SK-N-DZ (cell line): ENCODE measurements at regions not wholly inside any gene's neighbourhood (a gene's known extent, or its start where the extent isn't known, plus 50 kb on each side); places are given as distances from the start of the nearest gene placed in this dataset.
A peak's percentile ranks its signal among the peaks of the same experiment; 100 is the strongest.

Experiments
- DNase-seq: peaks from one replicate; pipeline ENCODE4 v3.0.0-alpha.2; 2015; ENCODE audit warnings: low spot score

DNA sequence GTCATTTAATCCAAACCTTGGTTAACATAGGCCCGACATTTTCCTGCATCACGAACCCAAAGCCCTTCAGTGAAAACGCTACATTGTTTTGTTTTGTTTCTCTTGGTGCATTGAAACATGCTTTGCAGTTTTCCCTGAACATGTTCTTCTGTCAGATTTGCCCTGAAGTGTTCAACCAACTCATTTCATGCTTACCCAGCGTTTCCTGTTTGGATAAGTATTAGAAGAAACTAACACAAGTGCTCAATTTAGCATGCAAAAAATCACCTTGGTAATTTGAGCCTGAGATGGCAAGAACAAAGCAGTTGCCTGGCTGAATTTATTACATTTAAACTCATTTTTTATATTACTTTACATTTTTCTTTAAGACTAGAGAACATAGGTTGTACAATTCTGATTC, 160.1 kb upstream of the VCX3A start:
- no peak for DNase-seq

DNA sequence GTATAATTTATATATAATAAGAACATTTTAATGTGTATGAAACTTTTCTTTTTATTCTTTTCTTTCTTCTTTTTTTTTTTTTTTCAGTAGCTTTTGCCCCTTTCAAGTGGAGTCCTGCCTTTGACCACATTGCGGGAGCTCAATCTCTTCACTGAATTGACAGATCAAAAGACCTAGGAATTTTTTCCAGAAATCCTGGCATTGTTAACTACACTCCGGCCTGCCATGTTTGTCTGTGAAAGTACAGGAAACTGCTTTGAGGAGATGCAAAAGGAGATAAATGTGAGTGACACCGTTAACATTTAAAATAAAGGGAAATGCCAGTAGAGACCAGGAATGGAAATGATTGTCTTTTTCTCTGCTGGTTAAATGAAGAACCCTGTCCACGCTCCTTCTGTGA, 159.3 kb upstream of the VCX3A start:
- DNase-seq, result no peak

- no peak for DNase-seq
Observed at GRCh38 chrX:6693051-6693450, 158.1 kb upstream of the VCX3A start.

DNA sequence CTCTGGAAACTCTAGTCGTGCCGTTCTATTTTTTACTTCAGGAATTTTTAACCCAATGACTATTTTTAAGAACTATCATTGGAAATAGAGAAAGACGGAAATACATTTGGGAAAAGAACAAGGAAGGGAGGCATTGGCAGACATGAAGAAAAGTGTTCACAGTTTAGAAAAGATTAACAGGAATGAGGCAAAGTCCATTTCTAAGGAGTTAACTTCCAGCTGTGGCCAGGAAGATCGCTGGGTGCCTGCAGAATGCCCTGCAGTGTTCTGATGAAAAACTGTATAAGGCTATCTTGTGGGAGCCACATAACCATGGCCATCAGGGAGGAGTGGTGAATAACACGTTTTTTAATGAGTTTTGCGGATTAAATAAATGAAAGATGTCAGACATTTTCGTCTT, 150.6 kb upstream of the VCX3A start:
- DNase-seq, result no peak

DNA sequence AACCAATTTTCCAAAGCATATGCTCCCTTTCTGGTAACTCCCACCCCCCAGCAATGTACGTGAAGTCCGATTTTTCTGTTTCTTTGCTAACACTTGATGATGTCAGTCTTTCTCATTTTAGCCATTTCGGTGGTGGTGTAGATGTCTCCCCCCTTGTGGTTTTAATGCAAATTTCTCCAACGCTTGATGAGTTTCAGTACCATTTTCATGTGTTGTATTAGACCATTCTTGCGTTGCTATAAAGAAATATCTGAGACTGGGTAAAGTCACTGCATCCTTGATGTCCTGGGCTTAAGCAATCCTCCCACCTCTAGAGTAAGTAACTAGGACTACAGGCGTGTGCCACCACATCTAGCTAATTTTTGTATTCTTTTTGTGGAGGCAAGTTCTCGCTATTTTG, 148.4 kb upstream of the VCX3A start:
- no peak for DNase-seq

DNA sequence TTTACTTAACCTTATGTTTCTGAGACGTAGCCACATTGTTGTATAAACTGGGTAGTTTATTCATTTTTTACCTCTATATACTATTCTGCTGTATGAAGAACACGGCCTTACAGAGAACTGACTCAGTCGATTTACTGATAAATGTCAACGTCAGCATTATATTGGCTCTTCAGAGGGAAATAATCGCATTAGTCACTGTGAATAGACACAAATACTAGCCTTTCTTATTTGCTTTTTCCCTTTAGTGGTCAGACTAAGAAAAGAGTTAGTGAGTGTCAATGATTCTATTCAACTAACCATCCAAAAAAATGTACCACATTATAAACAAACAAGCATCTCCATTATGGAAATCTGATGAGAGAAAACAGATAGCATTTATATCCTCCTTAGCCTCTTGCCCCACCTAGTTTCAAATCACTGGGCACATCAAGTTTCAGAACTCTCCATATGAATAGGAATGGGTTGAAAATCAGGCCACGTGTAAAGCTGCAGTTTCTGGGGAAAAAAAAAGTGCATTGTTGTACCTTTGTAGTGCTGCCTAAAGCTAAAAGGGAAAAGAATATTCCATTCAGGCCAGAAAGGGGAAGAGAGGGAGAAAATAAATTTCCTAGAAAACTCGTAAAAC, 146.7 kb upstream of the VCX3A start:
- DNase-seq, result no peak

- DNase-seq, result no peak
Observed at GRCh38 chrX:6679988-6680387, 145.1 kb upstream of the VCX3A start.

DNA sequence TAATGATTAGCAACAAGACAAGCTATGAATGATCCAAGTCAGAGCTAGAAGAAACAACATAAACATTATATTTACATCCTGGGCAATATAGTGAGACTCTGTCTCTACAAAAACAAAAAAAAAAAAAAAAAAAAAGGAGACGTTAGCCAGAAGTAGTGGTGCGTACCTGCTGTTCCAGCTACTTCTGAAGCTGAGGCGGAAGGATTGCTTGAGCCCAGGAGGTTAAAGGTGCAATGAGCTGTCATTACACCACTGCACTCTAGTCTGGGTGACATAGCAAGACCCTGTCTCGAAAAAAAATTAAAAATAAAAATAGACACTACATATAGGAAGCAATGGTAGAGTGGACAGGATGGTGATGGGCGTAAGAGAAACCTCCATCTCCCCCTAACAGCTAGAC, 144.6 kb upstream of the VCX3A start:
- DNase-seq, result no peak

- no peak for DNase-seq
Observed at GRCh38 chrX:6678313-6678712, 143.4 kb upstream of the VCX3A start.

- DNase-seq, result no peak
Observed at GRCh38 chrX:6674734-6675133, 139.8 kb upstream of the VCX3A start.

- no peak for DNase-seq
Observed at GRCh38 chrX:6667048-6667768, 132.3 kb upstream of the VCX3A start.

- no peak for DNase-seq
Observed at GRCh38 chrX:6666624-6667023, 131.7 kb upstream of the VCX3A start.

- DNase-seq, result peak; percentile 95
Observed at GRCh38 chrX:6661736-6662135, 126.8 kb upstream of the VCX3A start.

DNA sequence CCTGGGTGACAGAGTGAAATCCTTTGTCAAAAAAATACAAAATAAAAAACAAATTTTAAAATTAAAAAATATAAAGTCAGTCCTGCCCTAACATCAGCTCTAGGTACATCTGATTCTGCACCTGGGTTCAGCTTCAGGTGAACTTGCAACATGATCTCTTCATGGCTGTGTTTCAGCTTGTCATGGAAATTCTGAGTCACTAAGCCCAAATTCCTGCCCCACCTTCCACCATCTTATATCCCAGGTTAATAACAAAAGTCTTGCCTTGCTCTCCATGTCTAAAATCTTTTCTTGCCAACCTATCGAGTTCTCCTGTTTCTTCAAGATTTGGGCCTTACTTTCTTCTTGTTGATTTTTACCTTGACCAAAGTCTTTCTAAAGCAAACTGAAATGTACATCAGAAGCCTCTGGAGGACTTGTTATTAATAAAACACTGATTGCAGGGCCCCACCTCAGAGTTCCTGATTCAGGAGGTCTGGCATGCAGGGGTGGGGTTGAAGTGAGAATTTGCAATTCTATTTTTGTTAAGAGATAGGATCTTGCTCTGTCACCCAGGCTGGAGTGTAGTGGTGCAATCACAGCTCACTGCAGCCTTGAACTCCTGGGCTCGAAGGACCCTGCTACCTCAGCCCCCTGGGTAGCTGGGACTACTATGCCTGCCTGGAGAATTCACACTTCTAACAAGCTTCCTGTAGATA, 125.8 kb upstream of the VCX3A start:
- DNase-seq, result no peak

DNA sequence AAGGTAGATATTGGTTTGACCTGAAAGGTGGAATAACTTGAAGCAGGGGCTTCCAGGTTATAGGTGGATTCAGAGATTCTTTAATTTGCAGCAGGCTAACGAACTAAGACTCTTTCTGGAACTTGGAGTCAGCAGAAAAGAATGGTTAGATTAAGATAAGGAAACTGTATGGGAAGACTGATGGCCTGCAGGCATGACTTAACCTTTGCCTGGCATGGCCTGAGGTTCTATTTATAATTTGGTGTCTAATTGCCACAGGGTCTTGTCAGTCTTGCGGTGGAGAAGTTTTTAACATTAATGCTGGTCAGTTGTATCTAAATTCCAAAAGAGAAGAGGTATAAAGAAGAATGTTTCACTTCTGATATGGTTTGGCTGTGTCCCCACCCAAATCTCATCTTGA, 110.3 kb upstream of the VCX3A start:
- DNase-seq, result no peak

GRCh38 chrX:6644411-6644810, 109.5 kb upstream of the VCX3A start:
- no peak for DNase-seq

- no peak for DNase-seq
Observed at GRCh38 chrX:6640727-6641126, 105.8 kb upstream of the VCX3A start.

DNA sequence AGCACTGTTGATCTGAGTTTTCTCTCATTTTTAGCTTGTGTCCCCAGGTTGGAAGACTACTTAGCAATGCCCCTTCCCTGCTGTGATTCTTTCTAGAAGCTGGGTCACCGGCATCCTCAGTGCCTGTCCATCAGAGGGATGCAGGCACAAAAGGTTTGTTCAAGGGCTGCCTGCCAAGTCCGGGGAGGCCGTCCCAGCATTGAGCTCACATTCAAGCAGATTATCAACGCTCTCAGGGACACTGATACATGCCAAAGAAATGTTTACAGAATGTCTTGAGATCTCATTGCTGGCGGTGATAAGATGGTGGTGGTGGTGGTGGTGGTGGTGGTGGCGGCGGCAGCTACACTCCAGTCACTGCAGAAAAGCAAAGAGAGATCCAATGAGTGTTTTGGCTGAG, 79.6 kb upstream of the VCX3A start:
- DNase-seq, result no peak

DNA sequence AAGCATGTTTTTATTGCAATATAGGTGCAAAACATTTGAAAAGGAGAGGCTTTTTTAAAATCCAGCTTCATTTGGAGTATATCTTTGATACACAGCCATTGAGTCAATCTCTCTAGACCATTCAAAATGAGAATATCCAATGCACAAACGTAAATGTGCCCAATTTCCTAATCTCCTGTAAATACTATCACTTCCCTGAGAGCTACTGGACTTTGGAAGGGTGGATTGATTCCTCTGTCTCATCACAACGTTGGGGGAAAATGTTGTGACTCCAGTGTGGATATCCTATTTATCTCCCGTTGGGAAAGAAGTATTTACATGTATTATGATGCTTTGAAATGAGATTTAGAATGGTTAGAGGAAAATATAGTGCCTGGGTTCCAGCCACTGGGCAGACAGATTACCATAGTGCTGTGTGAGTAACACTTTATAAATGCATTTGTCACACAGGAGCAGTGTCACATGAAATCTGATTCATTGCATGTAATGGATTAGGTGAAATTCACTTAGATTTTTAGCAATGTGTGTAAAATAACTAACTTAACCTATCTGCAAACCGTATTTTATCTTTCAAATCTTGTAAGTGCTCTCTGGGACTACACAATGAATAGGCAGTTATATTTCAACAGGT, 64.4 kb upstream of the VCX3A start:
- DNase-seq, result no peak
